ENCODE measurements at regions not wholly inside any gene's neighbourhood (a gene's known extent, or its start where the extent isn't known, plus 50 kb on each side); places are given as distances from the start of the nearest gene placed in this dataset.
"Not testable (repeated sequence)": the region's sequence is repeated elsewhere in the genome, so short reads cannot be mapped to it uniquely, and the experiment has no call there.

DNA sequence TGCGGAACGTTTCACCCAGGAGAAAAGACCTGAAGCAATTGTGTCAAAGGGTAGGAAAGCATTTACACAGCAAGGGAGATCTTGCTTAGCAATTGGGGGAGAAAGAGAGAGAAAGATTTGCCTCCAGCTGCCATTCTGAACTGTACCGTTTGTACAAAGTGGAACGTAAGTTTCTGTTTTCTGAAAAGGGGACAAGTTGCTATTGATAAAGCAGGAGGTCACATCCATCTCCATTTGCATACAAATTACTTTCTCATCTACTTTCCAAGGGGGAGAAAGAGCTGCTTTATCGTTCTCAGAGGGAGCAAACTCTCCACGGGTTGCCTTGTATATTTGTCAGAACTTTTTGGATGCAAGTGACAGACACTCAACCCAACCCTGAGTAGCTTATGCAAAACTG lies 92.0 kb upstream of the CARD11 start:
- DNase-seq (ENCODE audit: low read depth, low spot score) = no peak

DNA sequence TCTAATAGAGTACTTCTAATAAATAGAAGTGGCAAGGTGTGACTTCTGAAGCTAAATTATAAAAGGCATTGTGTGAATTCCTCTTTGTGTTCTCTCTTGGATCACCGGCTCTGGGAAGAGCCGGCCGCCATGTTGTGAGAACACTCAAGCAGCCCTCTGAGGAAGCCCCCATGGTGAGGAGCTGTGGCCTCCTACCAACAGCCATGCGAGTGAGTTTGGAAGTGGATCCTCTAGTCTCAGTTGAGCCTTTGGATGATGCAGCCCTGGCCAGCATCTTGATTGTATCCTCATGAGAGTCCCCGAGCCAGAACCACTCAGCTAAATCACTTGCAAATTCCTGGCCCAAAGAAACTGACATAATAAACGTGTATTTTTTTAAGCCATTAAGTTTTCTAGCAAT lies 94.5 kb upstream of the CARD11 start:
- DNase-seq (ENCODE audit: low read depth, low spot score) = no peak

DNA sequence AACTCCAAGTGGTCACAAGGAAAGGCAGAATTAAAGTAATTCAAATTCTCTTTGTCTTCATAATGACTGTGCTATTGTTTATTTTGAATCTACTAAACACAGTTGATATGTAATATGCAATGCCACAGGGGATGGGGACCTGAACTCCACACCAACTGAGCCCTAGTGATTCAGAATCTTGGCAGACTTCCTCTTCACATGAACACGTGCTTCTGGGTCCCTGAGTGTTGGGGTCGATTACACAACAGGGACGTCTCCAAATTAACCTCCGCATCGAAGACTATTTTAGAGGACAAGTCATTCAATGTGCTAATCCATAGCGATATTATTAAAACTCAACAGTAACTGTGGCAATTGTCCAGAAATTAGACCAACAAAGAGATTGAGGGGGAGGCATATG lies 95.3 kb upstream of the CARD11 start:
- no peak for DNase-seq (ENCODE audit: low read depth, low spot score)

DNA sequence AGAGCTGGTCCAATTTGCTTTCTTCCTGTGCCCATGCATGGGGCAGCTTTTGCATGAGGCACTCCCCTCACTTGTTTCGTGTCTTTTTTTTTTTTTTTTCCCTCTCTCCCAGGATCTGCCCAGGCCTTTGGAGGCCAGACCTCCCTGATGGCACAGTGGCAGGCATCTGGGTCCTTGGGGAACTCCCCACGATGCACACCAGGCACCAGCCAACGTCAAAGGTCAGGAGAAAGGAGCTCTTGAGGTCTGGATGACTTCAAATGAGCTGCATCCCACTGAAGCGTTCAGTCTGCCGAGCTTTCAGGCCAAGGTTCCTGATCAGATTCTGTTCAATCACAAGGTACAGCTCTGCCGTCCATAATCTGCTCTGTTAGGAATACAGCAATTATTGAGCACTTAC lies 97.2 kb upstream of the CARD11 start:
- no peak for DNase-seq (ENCODE audit: low read depth, low spot score)

DNA sequence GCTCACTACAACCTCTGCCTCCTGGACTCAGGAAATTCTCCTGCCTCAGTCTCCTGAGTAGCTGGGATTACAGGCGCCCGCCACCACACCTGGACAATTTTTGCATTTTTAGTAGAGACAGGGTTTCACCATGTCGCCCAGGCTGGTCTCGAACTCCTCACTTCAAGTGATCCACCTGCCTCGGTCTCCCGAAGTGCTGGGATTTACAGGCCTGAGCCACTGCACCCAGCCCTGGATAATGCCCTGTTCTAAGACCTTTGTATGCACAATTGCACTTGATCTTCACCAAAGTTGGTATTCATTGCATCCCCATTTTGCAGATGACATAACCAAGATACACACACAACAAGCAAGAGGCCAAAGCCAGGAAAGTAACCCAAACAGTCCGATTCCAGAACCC lies 97.7 kb upstream of the CARD11 start:
- DNase-seq (ENCODE audit: low read depth, low spot score) = no peak

DNA sequence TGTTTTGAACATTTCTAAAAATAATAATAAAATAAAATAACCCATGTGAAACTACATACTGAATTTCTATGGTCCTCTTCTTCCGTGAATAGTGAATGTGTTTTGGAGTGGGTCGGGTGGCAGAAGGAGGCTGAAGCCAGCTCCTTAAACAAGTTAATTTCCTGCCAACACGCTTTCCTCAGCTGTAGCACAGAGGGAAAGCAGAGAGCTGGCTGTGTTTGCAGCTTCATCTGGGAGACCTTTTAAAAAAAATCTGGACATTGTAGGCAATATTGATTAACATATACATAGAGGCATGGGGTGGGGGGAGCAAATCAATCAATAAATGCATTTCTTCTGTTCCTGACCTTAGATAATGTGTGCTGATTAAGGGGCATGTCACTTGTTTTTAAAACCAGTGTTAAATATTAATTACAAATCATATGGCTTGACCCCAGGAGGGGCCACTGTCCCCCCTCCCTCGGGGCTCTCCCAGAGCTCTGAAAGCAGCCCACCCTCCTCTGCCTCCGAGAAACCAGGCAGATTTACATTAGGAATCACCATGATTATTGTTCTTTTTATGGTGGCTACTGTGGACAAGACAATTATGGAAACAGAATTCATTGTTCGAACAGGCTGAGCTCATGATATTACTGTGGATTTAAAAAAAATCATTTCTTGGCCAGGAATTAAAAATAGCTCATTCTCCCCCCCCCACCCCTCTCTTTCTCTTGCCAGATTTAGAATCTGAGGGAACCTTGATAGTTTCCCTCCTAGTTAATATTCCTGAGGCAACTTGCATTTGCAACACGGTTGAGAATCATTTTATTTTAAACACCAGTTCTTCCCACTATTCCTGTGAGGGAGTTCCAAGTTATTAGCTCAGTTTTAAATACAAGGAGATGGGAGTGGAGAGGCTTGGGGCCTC lies 100.5 kb upstream of the CARD11 start:
- DNase-seq (ENCODE audit: low read depth, low spot score) = no peak

DNA sequence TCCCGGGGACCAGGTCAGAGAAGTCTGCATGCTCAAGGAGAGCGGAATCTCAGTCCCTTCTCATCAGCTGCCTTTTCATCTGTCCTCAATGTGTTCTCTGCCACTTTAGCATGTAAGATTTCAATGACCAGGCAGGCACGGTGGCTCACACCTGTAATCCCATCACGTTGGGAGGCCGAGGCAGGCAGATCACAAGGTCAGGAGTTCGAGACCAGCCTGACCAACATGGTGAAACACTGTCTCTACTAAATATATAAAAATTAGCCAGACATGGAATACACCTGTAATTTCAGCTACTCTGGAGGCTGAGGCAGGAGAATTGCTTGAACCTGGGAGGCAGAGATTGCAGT lies 101.1 kb upstream of the CARD11 start:
- not testable (repeated sequence) for DNase-seq (ENCODE audit: low read depth, low spot score)

DNA sequence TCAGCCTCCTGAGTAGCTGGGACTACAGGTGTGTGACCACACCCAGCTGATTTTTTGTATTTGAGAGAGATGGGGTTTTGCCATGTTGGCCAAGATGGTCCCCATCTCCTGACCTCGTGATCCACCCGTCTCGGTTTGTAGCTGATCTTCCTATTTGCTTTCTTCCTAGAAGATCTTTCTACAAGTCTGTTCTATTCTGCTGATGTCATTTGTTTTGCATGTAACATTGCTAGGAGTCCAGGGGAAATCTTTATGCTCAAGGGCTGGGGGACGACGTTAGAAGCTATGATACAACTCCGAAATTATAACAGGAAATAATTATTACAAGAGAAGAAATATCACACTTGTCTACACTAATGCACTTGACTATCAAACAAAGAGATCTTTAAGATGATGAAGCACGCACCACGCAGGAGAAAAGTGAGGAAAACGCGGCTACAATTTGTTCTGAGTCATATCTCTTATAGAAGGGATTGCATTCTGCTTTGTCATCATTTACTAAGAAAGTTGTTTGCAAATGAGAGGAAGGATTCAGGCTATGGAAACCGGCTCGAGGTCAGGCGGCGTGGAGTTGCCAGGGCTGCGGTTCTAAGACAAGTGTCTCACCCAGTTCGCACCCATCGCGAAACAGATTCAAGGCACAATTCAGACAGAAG lies 103.0 kb upstream of the CARD11 start:
- no peak for DNase-seq (ENCODE audit: low read depth, low spot score)

DNA sequence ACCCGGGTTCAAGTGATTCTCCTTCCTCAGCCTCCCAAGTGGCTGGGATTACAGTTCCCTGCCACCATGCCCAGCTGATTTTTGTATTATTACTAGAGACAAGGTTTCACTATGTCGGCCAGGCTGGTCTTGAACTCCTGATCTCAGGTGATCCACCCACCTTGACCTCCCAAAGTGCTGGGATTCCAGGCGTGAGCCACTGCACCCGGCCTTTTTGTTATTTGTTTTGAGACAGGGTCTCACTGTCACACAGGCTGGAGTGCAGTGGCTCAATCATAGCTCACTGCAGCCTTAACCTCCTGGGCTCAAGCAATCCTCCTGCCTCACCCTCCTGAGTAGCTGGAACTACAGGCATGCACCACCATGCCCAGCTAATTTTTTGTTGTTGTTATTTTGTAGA lies 104.8 kb upstream of the CARD11 start:
- not testable (repeated sequence) for DNase-seq (ENCODE audit: low read depth, low spot score)

DNA sequence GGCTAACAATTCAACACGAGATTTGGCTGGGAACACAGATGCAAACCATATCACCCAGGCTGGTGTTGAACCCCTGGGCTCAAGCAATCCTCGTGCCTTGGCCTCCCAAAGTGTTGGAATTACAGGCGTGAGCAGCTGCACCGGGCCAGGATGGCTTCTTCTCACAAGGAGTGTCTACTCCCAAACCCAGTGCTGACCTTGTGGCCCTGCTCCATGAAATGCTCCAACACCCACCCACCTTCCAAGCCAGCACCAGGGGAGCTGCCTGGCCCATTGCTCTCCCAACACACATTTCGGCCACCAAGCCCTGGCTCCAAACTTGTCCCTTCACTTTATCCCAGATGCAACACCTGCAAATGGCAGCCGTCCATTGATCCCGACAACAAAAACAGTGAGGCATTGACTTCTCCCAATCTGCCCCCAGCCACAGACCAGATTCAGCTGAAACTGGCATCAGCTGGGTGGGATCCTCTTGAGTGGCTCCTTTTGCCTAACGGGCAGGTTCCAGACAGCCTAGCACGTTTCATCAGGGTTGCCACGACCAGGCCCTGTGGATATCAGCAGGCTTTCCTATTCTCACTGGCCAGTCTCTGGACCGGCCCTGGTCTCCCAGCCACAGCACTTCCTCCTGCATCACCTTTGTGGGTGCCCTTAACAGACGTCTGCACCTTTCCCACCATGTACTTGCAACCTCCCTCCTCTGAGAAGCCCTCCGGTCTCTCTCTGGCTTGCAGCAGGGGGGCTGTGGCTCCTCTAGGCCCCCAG lies 105.7 kb upstream of the CARD11 start:
- no peak for DNase-seq (ENCODE audit: low read depth, low spot score)

DNA sequence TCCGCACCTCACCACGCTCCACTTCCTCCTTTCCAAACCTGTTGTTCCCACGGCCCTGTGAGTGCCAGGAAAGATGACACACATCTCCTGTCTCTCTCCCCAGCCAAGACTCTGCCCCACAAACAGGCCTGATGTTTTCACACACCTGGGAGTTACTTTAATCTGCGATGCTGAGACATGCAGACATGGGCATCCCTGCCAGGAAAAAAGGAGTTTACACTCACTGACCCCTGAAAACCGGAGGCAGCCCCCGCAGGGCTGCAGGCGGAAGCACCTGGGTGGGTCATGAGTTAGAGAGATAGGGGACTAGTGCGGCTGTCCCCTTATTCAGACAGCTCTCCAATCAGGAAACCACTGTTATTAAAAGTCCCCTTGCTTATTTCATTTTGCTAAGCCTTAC lies 106.4 kb upstream of the CARD11 start:
- no peak for DNase-seq (ENCODE audit: low read depth, low spot score)

DNA sequence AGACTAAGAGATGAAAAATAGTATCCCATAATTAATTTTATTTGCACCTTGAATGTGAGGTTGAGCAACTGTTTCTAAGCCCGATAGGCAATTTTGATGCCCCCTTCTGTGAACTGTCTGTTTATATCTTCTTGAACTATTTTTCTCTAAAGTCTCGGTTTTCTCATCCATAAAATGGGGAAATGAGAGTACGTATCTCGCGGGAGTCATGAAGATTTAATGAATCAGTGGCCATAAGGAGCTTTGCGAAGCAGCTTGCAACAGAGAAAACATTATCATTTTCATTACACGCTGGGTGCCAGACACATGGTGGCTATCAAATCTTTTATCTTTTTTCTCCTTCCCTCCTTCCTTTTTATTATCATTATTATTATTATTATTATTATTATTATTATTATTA lies 108.1 kb upstream of the CARD11 start:
- no peak for DNase-seq (ENCODE audit: low read depth, low spot score)

DNA sequence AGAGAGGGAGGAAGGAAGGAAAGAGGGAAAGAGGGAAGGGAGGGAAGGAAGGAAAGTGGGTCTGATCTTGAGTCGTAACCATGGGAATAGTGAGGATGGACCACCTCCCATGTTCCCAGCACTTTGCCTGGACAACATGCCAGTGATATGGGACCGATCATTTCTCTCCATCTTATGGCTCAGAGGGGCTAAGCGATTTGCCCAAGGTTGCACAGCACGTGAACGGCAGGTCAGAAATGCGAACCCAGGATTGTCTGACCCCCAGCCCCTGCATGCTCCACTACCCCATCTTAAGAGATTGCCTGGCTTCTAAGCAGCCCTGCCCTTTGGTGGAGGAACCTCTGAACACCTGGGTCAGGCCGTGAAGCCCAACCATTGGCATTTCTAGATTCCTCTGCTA lies 109.0 kb upstream of the CARD11 start:
- DNase-seq (ENCODE audit: low read depth, low spot score) = no peak

DNA sequence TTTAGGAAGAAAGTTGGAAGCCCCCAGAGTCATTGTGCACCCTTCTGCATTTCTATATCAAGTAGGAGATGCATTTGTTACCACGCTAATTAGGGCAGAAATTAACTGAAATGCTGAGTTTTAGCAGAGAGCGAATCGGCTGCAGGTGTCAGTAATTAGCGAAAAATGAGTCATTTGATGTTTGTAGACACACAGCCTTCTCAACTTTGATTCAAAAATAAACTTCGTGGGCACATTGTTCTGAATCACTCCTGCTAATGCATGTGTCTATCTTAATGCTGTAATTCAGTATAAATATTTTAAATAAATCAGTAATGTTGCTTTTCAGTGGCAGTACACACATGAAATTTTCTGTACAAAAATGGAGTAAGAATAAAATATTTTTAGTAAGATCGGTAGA lies 109.5 kb upstream of the CARD11 start:
- no peak for DNase-seq (ENCODE audit: low read depth, low spot score)

DNA sequence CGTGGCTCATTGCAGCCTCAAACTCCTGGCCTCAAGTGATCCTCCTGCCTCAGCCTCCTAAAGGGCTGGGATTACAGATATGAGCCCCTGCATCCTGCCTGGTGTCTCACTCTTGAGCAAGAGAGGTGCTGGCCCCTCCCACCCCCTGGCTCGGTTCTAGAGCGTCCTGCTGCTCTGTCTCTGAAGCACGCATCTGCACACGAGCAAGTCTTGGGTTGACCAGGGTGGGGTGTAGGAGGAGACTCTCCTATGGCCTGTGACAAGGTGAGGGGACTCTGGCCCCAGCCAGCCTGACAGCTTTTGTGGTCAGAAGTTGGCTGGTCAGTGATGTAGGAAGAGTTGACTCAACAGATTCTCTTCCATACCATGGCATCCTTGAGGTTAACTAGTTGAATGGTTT lies 110.7 kb upstream of the CARD11 start:
- DNase-seq (ENCODE audit: low read depth, low spot score) = no peak

DNA sequence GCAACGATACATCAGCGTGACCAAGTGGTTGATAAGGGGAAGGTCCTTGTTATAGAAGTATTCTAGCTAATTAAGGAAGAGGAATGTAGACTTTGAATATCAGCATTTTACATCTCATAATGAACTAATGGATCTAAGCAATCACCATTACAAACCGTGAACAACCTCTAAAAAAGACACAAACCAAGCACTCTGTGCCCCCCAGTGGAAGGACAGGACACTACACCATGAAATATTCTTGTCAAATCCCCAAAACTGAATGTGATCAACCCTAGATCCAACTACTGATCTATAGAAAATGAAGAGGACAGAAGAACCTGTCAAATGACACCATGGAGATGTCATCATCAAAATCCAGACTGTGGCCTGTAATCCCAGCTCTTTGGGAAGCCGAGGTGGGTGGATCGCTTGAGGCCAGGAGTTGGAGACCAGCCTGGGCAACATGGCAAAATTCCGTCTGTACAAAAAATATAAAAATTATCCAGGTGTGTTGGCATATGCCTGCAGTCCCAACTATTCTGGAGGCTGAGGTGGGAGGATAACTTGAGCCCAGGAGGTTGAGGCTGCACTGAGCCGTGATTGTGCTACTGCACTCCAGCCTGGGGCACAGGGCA lies 111.3 kb upstream of the CARD11 start:
- DNase-seq (ENCODE audit: low read depth, low spot score) = no peak

DNA sequence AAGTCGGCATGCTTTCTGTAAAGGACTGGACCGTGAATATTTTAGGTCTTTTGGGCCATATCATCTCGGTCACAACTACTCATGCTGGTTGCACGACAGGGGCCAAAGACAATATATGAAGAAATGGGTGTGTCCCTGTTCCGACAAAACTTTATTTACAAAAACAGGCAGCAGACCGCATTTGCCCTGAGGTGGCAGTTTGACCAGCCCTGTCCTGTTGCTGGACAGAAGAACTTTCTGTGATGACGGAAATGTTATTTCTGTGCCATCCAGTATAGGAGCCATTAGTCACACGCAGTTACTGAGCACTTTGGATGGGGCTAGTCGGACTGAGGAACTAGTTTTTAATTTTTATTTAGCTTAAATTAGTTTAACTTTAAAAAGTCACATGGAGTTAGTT lies 112.8 kb upstream of the CARD11 start:
- no peak for DNase-seq (ENCODE audit: low read depth, low spot score)

DNA sequence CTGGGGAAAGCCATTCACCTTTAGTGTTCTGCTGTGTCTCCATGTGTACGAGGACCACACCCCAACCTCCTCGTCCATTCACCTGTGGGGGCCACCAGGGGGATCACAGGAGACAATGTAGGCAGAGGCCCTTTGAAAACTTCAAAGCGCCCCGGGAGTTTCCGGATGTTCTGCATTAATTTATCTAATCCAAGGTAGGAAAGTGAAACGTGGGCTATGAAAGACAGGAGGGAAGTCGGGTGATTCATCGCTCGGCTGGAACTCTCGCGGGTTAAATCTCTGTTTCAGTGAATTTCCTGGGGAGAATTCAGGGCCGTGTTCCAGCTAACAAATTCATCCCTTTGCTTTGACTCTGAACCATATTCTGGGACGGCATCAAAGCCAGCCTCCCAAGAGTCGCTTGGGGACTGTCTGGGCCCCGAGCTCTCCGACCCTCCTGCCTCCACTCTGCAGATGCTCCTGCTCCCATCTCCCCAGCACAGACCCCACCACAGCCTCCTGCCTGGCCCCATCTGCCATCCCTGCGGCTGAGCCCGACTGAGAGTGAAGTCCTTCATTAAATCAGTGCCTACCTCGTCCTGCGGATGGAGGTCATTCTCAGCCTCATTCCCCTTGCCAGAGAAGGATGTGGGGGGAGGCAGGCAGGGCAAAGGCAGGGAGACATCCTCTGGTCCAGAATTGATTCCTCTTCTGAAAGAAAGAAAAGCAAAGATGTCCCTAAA lies 114.1 kb upstream of the CARD11 start:
- DNase-seq (ENCODE audit: low read depth, low spot score) = no peak

DNA sequence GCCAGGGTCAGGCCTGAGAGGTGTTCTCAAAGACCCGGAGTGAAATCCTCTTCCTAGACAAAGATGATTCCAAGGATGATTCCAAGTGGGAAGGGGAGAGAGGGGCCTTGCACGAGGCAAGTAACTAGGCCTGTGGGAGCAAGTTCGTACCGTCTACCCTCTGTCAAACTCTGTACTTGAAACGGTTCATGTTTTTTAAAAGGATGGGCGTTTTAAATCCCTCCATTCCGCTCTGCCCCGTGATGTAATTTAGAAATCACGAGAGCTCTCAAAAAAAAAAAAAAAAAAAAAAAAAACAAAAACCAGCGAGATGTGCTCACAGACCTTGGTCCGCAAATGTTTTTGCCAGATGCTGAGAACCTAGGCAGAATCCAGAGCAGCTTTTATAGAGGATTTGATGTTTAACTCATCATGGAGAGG lies 114.7 kb upstream of the CARD11 start:
- no peak for DNase-seq (ENCODE audit: low read depth, low spot score)

DNA sequence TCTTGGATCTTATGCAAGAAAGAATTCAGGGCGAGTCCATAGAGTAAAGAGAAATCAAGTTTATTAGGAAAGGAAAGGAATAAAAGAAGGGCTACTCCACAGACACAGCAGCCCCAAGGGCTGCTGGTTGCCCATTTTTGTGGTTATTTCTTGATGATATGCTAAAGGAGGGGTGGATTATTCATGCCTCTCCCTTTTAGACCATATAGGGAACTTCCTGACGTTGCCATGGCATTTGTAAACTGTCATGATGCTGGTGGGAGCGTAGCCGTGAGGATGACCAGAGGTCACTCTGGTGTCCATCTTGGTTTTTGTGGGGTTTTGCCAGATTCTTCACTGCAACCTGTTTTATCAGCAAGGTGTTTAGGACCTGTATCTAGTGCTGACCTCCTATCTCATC lies 115.4 kb upstream of the CARD11 start:
- no peak for DNase-seq (ENCODE audit: low read depth, low spot score)

DNA sequence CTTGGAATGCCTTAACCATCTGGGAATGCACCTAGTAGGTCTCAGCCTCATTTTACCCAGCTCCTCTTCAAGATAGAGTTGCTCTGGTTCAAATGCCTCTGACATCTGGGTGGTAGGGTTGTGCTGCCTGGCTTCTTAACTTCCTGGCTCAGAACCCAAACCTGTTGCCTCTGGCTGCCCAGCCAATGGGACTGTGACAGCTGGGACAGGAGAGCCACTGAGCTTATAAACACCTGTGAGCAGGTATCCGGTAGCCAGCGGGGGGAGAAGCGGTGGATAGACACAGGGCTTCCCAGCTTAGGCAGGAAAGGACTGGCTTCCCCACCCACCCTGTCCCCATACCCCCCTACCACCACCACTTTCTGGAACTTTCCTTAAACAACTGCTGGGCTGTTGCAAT lies 115.8 kb upstream of the CARD11 start:
- DNase-seq (ENCODE audit: low read depth, low spot score) = no peak

DNA sequence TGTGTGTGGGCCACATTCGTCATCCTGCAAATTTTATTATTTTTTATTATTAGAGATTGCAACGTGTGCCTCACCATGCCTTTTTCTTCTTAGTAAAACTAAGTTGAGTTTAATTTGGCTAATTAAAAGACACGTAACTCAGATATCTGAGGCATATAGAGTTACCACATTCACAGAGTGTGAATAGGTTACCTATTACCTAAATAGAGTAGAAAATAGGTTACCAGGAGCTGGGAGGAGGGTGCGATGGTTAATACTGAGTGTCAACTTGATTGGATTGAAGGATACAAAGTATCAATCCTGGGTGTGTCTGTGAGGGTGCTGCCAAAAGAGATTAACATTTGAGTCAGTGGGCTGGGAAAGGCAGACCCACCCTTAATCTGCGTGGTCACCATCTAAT lies 116.3 kb upstream of the CARD11 start:
- not testable (repeated sequence) for DNase-seq (ENCODE audit: low read depth, low spot score)
